ENCODE measurements at regions not wholly inside any gene's neighbourhood (a gene's known extent, or its start where the extent isn't known, plus 50 kb on each side); places are given as distances from the start of the nearest gene placed in this dataset.
A peak's percentile ranks its signal among the peaks of the same experiment; 100 is the strongest.

DNA sequence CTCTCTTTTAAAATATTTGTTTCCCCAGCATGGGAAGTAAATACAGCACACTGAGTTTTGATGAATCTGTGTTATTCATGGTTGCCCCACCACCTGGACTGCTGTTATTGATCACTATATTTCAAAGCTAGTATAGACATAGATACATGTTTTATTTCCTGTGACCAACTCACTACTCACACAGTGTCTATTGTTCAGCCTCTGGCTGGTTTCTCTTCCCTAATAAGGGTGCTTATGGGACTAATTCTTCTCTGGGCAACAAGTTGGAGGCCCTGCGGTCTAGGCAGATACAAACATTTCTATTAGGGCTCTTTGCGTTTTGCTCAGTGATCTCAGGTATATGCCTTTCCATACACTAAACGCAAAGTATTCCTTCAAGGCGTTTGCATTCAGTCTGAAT is 1191.0 kb upstream of the TMEM132C start:
- no peak for DNase-seq

DNA sequence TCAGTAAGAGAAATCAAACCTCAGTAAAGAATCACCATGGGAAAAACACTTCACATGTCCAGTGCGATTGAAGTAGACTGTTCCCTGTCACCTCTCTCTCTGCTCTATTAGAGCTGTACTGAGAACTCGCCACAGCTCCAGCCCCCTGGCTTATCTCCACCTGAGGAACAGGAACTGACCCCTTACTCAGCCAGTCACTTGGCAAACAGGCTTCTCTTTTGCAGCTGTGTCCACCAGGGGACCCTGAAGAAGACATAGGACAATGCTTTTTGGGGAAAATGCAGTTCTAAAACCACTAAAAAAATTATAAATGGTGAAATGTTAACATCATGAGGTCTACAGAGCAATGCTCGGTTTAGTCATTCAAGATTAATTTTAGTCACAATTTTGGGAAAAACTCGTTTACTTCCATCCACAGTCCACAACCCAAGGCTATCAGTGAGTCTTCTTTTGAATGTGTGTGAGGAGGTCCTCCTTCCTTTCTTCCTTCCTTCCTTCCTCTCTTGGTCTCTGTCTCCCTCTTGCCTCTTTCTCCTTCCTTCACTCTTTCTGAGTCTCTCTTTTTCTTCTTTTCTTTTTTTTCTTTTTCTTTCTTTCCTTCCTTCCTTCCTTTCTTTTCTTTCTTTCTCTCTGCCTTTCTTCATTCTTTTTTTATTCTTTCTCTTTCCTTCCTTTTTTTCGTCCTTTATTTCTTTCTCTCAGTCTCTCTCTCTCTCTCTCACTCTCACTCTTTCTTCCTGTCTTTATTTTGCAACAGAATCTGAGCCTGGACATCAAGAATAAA is 1189.5 kb upstream of the TMEM132C start:
- no peak for DNase-seq

- no peak for DNase-seq
Measured at GRCh38 chr12:127078577-127079350, 1188.2 kb upstream of the TMEM132C start.

GRCh38 chr12:127079636-127080035 is 1187.3 kb upstream of the TMEM132C start:
- no peak for DNase-seq

- no peak for DNase-seq
Measured at GRCh38 chr12:127081058-127081457, 1185.9 kb upstream of the TMEM132C start.

- DNase-seq, result peak; percentile 12
Measured at GRCh38 chr12:127083008-127083949, 1183.7 kb upstream of the TMEM132C start.

DNA sequence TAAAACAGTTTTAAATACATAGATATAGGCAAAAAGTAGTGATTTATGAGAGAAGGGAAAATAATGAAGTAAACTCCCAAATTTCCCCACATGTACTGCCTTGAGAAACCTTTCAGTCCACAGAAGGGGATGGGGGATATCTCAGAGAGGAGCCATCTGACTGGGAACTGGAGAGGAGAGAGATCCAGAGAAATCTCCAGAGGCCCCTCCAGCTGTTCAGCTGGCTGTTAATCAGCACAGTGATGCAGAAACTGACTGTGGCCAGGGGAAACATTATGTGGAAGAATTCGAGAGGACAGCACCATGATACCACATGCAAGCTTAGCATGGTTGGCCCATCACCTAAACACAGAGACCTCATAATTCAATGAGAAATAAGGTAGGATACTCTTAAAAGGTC is 1165.9 kb upstream of the TMEM132C start:
- DNase-seq, result no peak

GRCh38 chr12:127106041-127106440 is 1160.9 kb upstream of the TMEM132C start:
- DNase-seq, result no peak

- DNase-seq, result no peak
Measured at GRCh38 chr12:127106697-127107096, 1160.3 kb upstream of the TMEM132C start.

GRCh38 chr12:127107744-127108143 is 1159.2 kb upstream of the TMEM132C start:
- DNase-seq, result no peak

GRCh38 chr12:127108360-127109215 is 1158.4 kb upstream of the TMEM132C start:
- DNase-seq, result peak; percentile 63

DNA sequence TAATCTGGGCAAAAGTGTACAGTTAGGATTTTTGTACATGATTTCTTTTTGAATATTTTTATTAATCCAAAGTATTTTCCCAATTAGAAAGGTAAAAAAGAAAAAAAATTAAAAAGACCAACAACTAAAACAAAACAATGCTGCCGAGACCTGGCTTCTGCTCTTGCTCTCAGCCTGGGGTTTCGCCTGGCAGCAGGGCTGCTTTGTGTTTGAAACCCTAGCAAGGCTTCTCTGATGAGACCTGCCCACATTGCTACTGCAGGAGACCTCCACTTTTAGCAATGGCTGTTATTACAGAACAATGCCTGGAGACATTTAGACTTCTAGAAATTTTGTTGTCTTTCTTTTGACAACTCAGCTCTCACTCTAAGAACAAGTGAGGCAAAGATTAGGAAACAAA is 1153.0 kb upstream of the TMEM132C start:
- DNase-seq, result no peak

- DNase-seq, result no peak
Measured at GRCh38 chr12:127115468-127116035, 1151.4 kb upstream of the TMEM132C start.

DNA sequence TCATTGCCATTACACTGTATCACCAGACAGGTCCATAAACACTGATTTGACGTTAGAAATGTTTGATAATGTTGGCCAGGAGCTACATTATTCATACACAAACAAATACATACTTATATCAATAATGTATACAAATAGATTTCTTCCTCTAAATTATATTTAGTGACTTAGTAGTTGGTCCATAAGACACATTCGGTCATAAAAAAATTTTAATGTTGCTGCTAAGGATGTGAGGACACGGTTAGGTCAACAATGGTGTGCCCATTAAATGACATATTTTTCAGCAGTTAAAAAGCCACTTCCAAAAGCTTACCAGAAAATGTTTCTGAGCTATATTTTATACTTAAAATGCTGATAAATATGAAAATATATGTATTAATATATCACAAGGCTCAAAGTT is 1148.7 kb upstream of the TMEM132C start:
- DNase-seq, result no peak

- no peak for DNase-seq
Measured at GRCh38 chr12:127119600-127120140, 1147.3 kb upstream of the TMEM132C start.

GRCh38 chr12:127120851-127121250 is 1146.1 kb upstream of the TMEM132C start:
- DNase-seq, result no peak

DNA sequence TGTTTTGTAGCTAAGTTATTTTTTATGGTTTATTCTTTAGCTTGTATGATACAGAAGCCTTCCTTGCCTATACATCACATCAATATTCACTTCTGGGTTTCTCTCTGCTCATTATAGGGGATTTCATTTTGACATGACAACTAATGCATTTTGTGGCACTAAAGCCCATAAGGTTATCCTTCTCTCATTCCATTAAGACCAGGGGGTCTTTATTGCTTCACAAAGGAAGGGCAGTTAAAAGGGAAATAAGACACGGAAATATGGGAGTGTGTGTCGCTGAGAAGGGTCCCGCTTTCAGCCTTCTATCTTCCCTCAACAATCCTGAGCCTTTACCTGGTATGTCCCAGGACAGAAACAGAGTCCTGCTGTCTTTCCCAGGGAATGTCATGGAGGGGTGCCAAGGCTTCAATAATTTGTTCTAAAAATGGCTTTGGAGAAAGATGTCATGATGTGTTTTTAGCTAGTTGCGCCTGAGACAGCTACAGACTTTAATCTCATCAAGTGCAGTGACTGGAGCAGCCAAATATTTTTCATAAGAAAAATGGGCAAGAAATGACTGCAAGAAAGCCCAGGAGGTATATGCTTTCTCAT is 1145.4 kb upstream of the TMEM132C start:
- no peak for DNase-seq

- DNase-seq, result peak; percentile 64
Measured at GRCh38 chr12:127125607-127126259, 1141.2 kb upstream of the TMEM132C start.

GRCh38 chr12:127126260-127126628 is 1140.7 kb upstream of the TMEM132C start:
- no peak for DNase-seq

DNA sequence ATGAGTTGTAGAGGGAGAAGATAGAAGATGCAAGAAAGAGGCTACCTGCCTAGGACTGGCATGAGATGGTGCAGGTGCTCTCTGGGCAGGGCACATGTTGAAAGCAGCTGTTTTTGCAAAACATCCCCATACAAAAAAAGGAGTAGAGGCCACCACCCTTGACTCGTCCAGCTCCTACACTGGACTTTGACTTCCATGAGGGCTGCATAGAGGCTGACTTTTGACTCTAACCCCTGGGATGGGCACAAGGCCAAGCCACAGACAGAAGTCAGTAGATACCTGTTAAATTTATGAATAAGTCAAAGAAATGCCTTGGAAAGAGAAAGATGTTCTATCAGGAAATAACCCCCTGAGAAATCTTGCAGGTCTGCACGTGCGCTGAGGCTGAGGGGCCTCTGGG is 1139.1 kb upstream of the TMEM132C start:
- no peak for DNase-seq

All from activated CD4-positive, alpha-beta T cell treated with anti-CD3 and anti-CD28 coated beads for 48 hours (primary cell).